IMR-90 (cell line): ENCODE measurements at regions not wholly inside any gene's neighbourhood (a gene's known extent, or its start where the extent isn't known, plus 50 kb on each side); places are given as distances from the start of the nearest gene placed in this dataset.

ENCODE experiments used
- ATAC-seq: fragments of 200-7000 bp; cut with Tn5 transposase; 2 replicates; pipeline ENCODE4 v1.9.1; 2020; ENCODE audit warnings: low read depth, mild to moderate bottlenecking, moderate library complexity
- BruUV-seq: library from RNA; stranded (reverse); fragments of 400-500 nt; replicated peaks from 2 replicates; lab custom pipeline; 2021; lab: Mats Ljungman, UMichigan
- CTCF ChIA-PET: fragments of 300-600 bp; formaldehyde crosslinking; extraction: SDS; loops from one replicate; lab custom pipeline; 2021; ENCODE audit warnings: antibody characterized with exemption; lab: Yijun Ruan, JAX
- POLR2A ChIA-PET: fragments of 300-600 bp; sonication (Branson Sonifier 250); formaldehyde crosslinking; loops from one replicate; lab custom pipeline; 2022; ENCODE audit warnings: antibody characterized with exemption; ENCODE audit not compliant: unreplicated experiment; lab: Charles Lee
- DNase-seq: peaks from one replicate; pipeline ENCODE4 v3.0.0; 2013
- H2AFZ ChIP-seq: replicated peaks from 2 replicates; pipeline ENCODE3; 2013; ENCODE audit warnings: low read length, mild to moderate bottlenecking; ENCODE audit not compliant: poor library complexity
- H2AK5ac ChIP-seq: 2 replicates; pipeline ENCODE4 v1.6.1; 2013; ENCODE audit warnings: low read depth, low read length, inconsistent platforms
- H2AK9ac ChIP-seq: replicated peaks from 2 replicates; pipeline ENCODE3; 2013; ENCODE audit warnings: mild to moderate bottlenecking, low read depth, low read length, moderate library complexity; ENCODE audit not compliant: poor library complexity
- H2BK120ac ChIP-seq: 2 replicates; pipeline ENCODE4 v1.6.1; 2013; ENCODE audit warnings: low read depth, low read length, inconsistent platforms
- H2BK15ac ChIP-seq: 3 replicates; pipeline ENCODE4 v1.6.1; 2013; ENCODE audit warnings: low read depth, low read length, inconsistent platforms
- H2BK20ac ChIP-seq: 2 replicates; pipeline ENCODE4 v1.6.1; 2013; ENCODE audit warnings: low read depth, mild to moderate bottlenecking, inconsistent platforms, low read length, moderate library complexity
- H2BK5ac ChIP-seq: 2 replicates; pipeline ENCODE4 v1.6.1; 2013; ENCODE audit warnings: mild to moderate bottlenecking, low read depth, low read length, inconsistent platforms; ENCODE audit not compliant: poor library complexity, severe bottlenecking
- H3K14ac ChIP-seq: replicated peaks from 2 replicates; pipeline ENCODE4 v1.6.1; 2013; ENCODE audit warnings: low read depth, low read length, inconsistent platforms
- H3K18ac ChIP-seq: 2 replicates; pipeline ENCODE4 v1.6.1; 2013; ENCODE audit warnings: low read depth, low read length, control low read depth
- H3K23ac ChIP-seq: 2 replicates; pipeline ENCODE4 v1.6.1; 2013; ENCODE audit warnings: low read depth, low read length, inconsistent platforms
- H3K27ac ChIP-seq: 2 replicates; pipeline ENCODE4 v1.5.1; 2013; ENCODE audit warnings: mild to moderate bottlenecking, control low read depth, low read length; ENCODE audit not compliant: insufficient read depth
- H3K27me3 ChIP-seq: 2 replicates; pipeline ENCODE4 v1.6.1; 2013; ENCODE audit warnings: low read length; ENCODE audit not compliant: control insufficient read depth, insufficient read depth
- H3K36me3 ChIP-seq: 2 replicates; pipeline ENCODE4 v1.6.1; 2013; ENCODE audit warnings: low read length, mixed read lengths; ENCODE audit not compliant: control insufficient read depth, insufficient read depth
- H3K4ac ChIP-seq: 2 replicates; pipeline ENCODE4 v1.6.1; 2013; ENCODE audit warnings: low read depth, low read length, inconsistent platforms
- H3K4me1 ChIP-seq: 2 replicates; pipeline ENCODE4 v1.6.1; 2013; ENCODE audit warnings: low read length, mixed read lengths; ENCODE audit not compliant: control insufficient read depth, insufficient read depth
- H3K4me2 ChIP-seq: 2 replicates; pipeline ENCODE4 v1.6.1; 2013; ENCODE audit warnings: low read depth, mild to moderate bottlenecking, control low read depth, low read length, moderate library complexity
- H3K4me3 ChIP-seq: 2 replicates; pipeline ENCODE4 v1.5.1; 2013; ENCODE audit warnings: low read depth, mild to moderate bottlenecking, control low read depth, low read length, moderate library complexity; ENCODE audit not compliant: insufficient read depth
- H3K56ac ChIP-seq: 2 replicates; pipeline ENCODE4 v1.6.1; 2013; ENCODE audit warnings: low read length, inconsistent platforms; ENCODE audit not compliant: insufficient read depth; ENCODE audit errors: extremely low read depth
- H3K79me1 ChIP-seq, 2 experiments: 2 replicates each; pipeline ENCODE4 v1.6.1; 2013; ENCODE audit warnings: low read length in 2 of 2, inconsistent platforms in 1 of 2, low read depth in 1 of 2
- H3K9ac ChIP-seq: 2 replicates; pipeline ENCODE4 v1.6.1; 2013; ENCODE audit warnings: low read depth, low read length, control low read depth
- H3K9me1 ChIP-seq: 2 replicates; pipeline ENCODE4 v1.6.1; 2013; ENCODE audit warnings: low read length, inconsistent platforms; ENCODE audit not compliant: insufficient read depth
- H3K9me3 ChIP-seq: 2 replicates; pipeline ENCODE4 v1.6.1; 2013; ENCODE audit warnings: low read length; ENCODE audit not compliant: control insufficient read depth, insufficient read depth
- H4K20me1 ChIP-seq: 2 replicates; pipeline ENCODE4 v1.6.1; 2013; ENCODE audit warnings: low read length, inconsistent platforms; ENCODE audit not compliant: insufficient read depth
- H4K5ac ChIP-seq: 2 replicates; pipeline ENCODE4 v1.6.1; 2013; ENCODE audit warnings: mild to moderate bottlenecking, low read depth, low read length, control low read depth
- H4K8ac ChIP-seq, 2 experiments: 2 replicates each; pipeline ENCODE4 v1.6.1; 2013; ENCODE audit warnings: low read depth in 2 of 2, low read length in 2 of 2, control low read depth in 1 of 2, inconsistent platforms in 1 of 2
- H4K91ac ChIP-seq: 2 replicates; pipeline ENCODE4 v1.6.1; 2013; ENCODE audit warnings: low read depth, low read length, inconsistent platforms; ENCODE audit not compliant: insufficient read depth
- BHLHE40 ChIP-seq: fragments of 150-350 bp; IDR thresholded peaks from 2 replicates; pipeline ENCODE4 v1.6.1; 2016; ENCODE audit warnings: mild to moderate bottlenecking, low read depth, low read length
- CEBPB ChIP-seq: IDR thresholded peaks from 2 replicates; pipeline ENCODE4 v1.6.1; 2012; ENCODE audit warnings: low read depth, low read length, improper control_type of control experiment
- CHD1 ChIP-seq: IDR thresholded peaks from 2 replicates; pipeline ENCODE4 v1.6.1; 2012; ENCODE audit warnings: low read depth, low read length, improper control_type of control experiment
- FOS ChIP-seq: fragments of 150-350 bp; IDR thresholded peaks from 2 replicates; pipeline ENCODE4 v1.6.1; 2016; ENCODE audit warnings: low read depth, low read length
- MAFK ChIP-seq: IDR thresholded peaks from 2 replicates; pipeline ENCODE4 v1.6.1; 2012; ENCODE audit warnings: low read depth, low read length, improper control_type of control experiment
- MAZ ChIP-seq: IDR thresholded peaks from 2 replicates; pipeline ENCODE4 v1.6.1; 2012; ENCODE audit warnings: low read depth, mild to moderate bottlenecking, low read length, improper control_type of control experiment, moderate library complexity, borderline replicate concordance
- MXI1 ChIP-seq: IDR thresholded peaks from 2 replicates; pipeline ENCODE4 v1.6.1; 2012; ENCODE audit warnings: low read depth, mild to moderate bottlenecking, low read length, moderate library complexity, borderline replicate concordance
- NFE2L2 ChIP-seq: fragments of 150-350 bp; IDR thresholded peaks from 2 replicates; pipeline ENCODE4 v1.6.1; 2016; ENCODE audit warnings: low read depth, mild to moderate bottlenecking, low read length
- POLR2A ChIP-seq: IDR thresholded peaks from 2 replicates; pipeline ENCODE4 v1.6.1; 2012; ENCODE audit warnings: mild to moderate bottlenecking, low read depth, low read length
- RAD21 ChIP-seq: IDR thresholded peaks from 2 replicates; pipeline ENCODE4 v1.6.1; 2012; ENCODE audit warnings: low read length, improper control_type of control experiment
- RCOR1 ChIP-seq: IDR thresholded peaks from 2 replicates; pipeline ENCODE4 v1.6.1; 2012; ENCODE audit warnings: mild to moderate bottlenecking, low read length, improper control_type of control experiment; ENCODE audit not compliant: insufficient replicate concordance
- RFX5 ChIP-seq: IDR thresholded peaks from 2 replicates; pipeline ENCODE4 v1.8.0; 2012; ENCODE audit warnings: low read depth, mild to moderate bottlenecking, low read length, moderate library complexity
- SMC3 ChIP-seq: fragments of 150-350 bp; IDR thresholded peaks from 2 replicates; pipeline ENCODE4 v1.6.1; 2016; ENCODE audit warnings: low read depth, mild to moderate bottlenecking, antibody characterized with exemption, low read length, moderate library complexity
- dilution Hi-C: fragments of 300-500 bp; cut with HindIII; formaldehyde crosslinking; loops from one replicate; pipeline ENCODE4 v1.14.3; 2018; ENCODE audit warnings: low sequenced_read_pairs; ENCODE audit not compliant: unreplicated experiment
- in situ Hi-C: fragments of 300-500 bp; cut with MboI; formaldehyde crosslinking; loops from 3 replicates; pipeline ENCODE4 v1.14.3; 2019; ENCODE audit warnings: low sequenced_read_pairs, inconsistent platforms, mixed read lengths
- intact Hi-C: fragments of 100-400 bp; cut with micrococcal nuclease; formaldehyde crosslinking; loops from 2 replicates; pipeline ENCODE4 v1.10.0; 2022
- TF ChIP-seq, protein P1 (sequence below): fragments of 150-350 bp; IDR thresholded peaks from 2 replicates; pipeline ENCODE4 v1.6.1; 2016; ENCODE audit warnings: low read depth, mild to moderate bottlenecking, low read length, moderate library complexity, borderline replicate concordance
- TF ChIP-seq, protein P2 (sequence below): fragments of 150-350 bp; IDR thresholded peaks from 2 replicates; pipeline ENCODE4 v1.6.1; 2017; ENCODE audit warnings: mild to moderate bottlenecking, antibody characterized with exemption, low read length, low read depth
- TF ChIP-seq, protein P3 (sequence below): conservative IDR thresholded peaks from 2 replicates; pipeline ENCODE4 v1.5.1; 2012; ENCODE audit warnings: mild to moderate bottlenecking, low read depth, low read length, improper control_type of control experiment

DNA sequence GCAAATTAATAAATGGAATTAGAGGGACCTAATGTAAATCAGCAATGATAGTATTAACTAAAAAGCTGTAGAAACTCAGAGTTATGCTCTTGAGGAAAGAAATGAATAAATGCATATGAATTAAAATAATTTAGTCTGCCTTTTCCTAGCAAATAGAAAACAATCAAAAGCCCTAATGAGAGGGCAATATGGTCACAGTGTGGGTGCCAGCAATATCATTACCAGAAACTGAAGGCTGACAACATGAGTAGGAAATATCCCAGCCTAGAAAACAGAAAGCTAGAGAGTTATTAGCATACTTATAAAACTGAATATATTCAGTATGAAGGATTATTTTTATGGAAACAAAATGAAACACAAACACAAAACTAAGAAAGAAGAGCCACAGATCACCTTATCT lies 987.5 kb upstream of the SEL1L start:
- H3K27ac ChIP-seq: no peak overlapping the region
- no peak overlapping the region for H3K23ac ChIP-seq
- ChIA-PET POLR2A (no interaction called here), CTCF (no interaction called here)
- H2AK9ac ChIP-seq: no peak overlapping the region
- H4K8ac ChIP-seq: no peak overlapping the region
- no peak overlapping the region for H3K56ac ChIP-seq
- H2BK5ac ChIP-seq: no peak overlapping the region
- H3K4me2 ChIP-seq: no peak overlapping the region
- H3K9me1 ChIP-seq: no peaks in the 10 kb centered on the region
- DNase-seq (no peak), ATAC-seq (no peak)
- no peak overlapping the region for H4K91ac ChIP-seq
- dilution Hi-C loops (no loop called here), intact Hi-C loops (no loop called here), in situ Hi-C loops (no loop called here)
- H3K4me1 ChIP-seq: no peaks in the 10 kb centered on the region
- TF ChIP-seq BHLHE40: no peak
- no peak for TF ChIP-seq SMC3
- no peak for TF ChIP-seq RCOR1
- TF ChIP-seq, protein P1, sequence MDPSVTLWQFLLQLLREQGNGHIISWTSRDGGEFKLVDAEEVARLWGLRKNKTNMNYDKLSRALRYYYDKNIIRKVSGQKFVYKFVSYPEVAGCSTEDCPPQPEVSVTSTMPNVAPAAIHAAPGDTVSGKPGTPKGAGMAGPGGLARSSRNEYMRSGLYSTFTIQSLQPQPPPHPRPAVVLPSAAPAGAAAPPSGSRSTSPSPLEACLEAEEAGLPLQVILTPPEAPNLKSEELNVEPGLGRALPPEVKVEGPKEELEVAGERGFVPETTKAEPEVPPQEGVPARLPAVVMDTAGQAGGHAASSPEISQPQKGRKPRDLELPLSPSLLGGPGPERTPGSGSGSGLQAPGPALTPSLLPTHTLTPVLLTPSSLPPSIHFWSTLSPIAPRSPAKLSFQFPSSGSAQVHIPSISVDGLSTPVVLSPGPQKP: no peak
- TF ChIP-seq FOS: no peak
- no peak for TF ChIP-seq NFE2L2
- TF ChIP-seq MXI1: no peak
- TF ChIP-seq MAFK: no peak
- TF ChIP-seq CEBPB: no peak
- TF ChIP-seq RFX5: no peak
- TF ChIP-seq CHD1: no peak
- TF ChIP-seq POLR2A: no peak
- TF ChIP-seq, protein P2, sequence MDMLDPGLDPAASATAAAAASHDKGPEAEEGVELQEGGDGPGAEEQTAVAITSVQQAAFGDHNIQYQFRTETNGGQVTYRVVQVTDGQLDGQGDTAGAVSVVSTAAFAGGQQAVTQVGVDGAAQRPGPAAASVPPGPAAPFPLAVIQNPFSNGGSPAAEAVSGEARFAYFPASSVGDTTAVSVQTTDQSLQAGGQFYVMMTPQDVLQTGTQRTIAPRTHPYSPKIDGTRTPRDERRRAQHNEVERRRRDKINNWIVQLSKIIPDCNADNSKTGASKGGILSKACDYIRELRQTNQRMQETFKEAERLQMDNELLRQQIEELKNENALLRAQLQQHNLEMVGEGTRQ: no peak
- TF ChIP-seq, protein P3, sequence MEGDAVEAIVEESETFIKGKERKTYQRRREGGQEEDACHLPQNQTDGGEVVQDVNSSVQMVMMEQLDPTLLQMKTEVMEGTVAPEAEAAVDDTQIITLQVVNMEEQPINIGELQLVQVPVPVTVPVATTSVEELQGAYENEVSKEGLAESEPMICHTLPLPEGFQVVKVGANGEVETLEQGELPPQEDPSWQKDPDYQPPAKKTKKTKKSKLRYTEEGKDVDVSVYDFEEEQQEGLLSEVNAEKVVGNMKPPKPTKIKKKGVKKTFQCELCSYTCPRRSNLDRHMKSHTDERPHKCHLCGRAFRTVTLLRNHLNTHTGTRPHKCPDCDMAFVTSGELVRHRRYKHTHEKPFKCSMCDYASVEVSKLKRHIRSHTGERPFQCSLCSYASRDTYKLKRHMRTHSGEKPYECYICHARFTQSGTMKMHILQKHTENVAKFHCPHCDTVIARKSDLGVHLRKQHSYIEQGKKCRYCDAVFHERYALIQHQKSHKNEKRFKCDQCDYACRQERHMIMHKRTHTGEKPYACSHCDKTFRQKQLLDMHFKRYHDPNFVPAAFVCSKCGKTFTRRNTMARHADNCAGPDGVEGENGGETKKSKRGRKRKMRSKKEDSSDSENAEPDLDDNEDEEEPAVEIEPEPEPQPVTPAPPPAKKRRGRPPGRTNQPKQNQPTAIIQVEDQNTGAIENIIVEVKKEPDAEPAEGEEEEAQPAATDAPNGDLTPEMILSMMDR: no peak
- no peak for TF ChIP-seq RAD21
- no peak for TF ChIP-seq MAZ
- H4K20me1 ChIP-seq: no peaks in the 10 kb centered on the region
- no peak overlapping the region for H3K18ac ChIP-seq
- no peak overlapping the region for H3K4ac ChIP-seq
- H2BK15ac ChIP-seq: no peak overlapping the region
- H4K5ac ChIP-seq: no peak overlapping the region
- no peaks in the 10 kb centered on the region for H3K36me3 ChIP-seq
- no peak overlapping the region for H2AFZ ChIP-seq
- H2BK120ac ChIP-seq: no peak overlapping the region
- H2BK20ac ChIP-seq: no peak overlapping the region
- no peak overlapping the region for H2AK5ac ChIP-seq
- H3K9ac ChIP-seq: no peak overlapping the region
- H3K9me3 ChIP-seq: no peaks in the 10 kb centered on the region; the same call in 1 of the 2 replicates
- no peak overlapping the region for H3K14ac ChIP-seq
- BruUV-seq: no TSS peak
- no peaks in the 10 kb centered on the region for H3K79me1 ChIP-seq
- H3K4me3 ChIP-seq: no peak overlapping the region
- H3K27me3 ChIP-seq: no peaks in the 10 kb centered on the region
